Panc1 (cell line): ENCODE measurements at regions not wholly inside any gene's neighbourhood (a gene's known extent, or its start where the extent isn't known, plus 50 kb on each side); places are given as distances from the start of the nearest gene placed in this dataset.

Experiments used
- CTCF ChIP-seq: fragments of 450-650 bp; IDR thresholded peaks from 2 replicates; pipeline ENCODE4 v1.5.1; 2017; ENCODE audit warnings: mild to moderate bottlenecking
- REST ChIP-seq, 2 experiments: IDR thresholded peaks; 2 replicates each; pipeline ENCODE4 v1.6.1; 2011 to 2012; ENCODE audit warnings: low read depth in 2 of 2, control low read depth in 1 of 2, low read length in 1 of 2, mild to moderate bottlenecking in 1 of 2, moderate library complexity in 1 of 2; ENCODE audit not compliant: insufficient read depth in 1 of 2

- TF ChIP-seq CTCF (no peak), REST (IDR thresholded peaks at IDR 0.05; ENCODE audit: insufficient read depth in 1 of 2, low read depth in 2 of 2, low read length in 1 of 2) (no peak)
These were observed 207.1 kb upstream of the POU3F2 start for GRCh38 chr6:98627129-98627775.
